HG03575 (cell line): ENCODE measurements at regions not wholly inside any gene's neighbourhood (a gene's known extent, or its start where the extent isn't known, plus 50 kb on each side); places are given as distances from the start of the nearest gene placed in this dataset.
"Not testable (repeated sequence)": the region's sequence is repeated elsewhere in the genome, so short reads cannot be mapped to it uniquely, and the experiment has no call there.

Experiments used
- ATAC-seq: cut with Tn5 transposase; IDR thresholded peaks from one replicate; pipeline ENCODE4 v1.9.1; 2021; ENCODE audit not compliant: unreplicated experiment, insufficient number of reproducible peaks, low FRiP score; ENCODE audit errors: extremely low read depth

DNA sequence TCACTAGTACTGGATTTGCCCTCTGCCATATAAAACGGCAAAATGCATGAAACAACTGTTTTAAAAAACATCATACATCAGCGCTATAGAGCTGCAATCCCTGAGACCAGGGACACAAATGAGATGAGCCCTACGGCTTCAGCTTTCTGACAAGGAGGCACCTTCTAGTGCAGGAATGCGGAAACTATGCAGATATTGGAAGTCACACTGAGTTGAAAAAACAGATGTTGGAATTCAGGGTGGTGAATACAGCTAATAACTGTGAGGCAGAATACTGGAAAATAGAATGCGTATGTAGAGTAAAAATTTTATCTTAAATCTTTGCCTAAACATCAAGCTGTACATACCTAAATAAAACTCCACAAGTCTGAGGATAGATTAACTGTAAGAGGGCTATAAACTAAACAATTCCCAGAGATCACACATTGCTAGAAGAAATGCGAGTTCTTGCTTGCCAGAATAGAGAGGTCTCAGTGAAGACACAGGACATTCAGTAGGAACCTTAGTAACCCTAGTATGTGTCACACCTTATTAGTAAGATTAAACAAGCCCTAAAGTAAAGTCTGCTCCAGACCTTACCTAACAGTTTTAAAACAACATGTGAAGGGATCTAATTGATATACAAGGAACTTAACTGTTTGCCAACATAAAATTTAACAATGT is 541.4 kb upstream of the DDX18 start:
- no peak for ATAC-seq

DNA sequence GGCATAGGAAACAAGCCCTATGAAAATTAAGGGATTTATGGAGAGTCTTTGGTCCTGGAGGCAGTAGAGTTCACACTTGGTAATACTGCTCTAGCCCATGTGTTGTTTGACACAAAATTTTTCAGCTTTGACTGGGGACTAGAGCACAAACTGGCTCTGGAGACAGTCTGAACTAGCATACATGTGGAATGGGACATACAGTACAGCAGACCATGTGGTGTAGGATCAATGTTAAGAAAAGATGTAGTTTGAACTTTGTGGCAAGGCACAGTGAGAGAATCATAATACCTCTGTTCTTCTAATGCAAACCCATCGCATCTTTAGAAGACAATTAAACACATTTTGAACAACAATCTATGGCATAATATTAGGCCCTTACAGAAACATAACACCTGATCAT is 521.5 kb upstream of the DDX18 start:
- ATAC-seq = no peak

DNA sequence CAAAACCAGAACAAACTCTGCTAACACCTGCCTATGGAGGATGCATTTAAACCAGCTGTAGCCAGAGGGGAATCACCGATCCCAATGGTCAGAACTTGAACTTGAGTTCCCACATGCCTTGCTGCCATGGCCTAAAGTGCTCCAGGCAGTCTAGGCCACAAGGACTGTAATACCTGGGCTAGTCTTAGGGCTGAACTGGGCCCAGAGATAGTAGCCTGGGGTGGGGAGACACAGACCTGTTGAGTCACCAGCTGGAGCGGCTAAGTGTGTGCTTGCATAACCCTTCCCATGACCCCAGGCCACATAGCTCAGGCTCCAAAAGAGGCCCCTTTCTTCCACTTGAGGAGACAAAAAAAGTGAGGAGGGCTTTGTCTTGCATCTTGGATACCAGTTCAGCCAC is 515.0 kb upstream of the DDX18 start:
- ATAC-seq = no peak

DNA sequence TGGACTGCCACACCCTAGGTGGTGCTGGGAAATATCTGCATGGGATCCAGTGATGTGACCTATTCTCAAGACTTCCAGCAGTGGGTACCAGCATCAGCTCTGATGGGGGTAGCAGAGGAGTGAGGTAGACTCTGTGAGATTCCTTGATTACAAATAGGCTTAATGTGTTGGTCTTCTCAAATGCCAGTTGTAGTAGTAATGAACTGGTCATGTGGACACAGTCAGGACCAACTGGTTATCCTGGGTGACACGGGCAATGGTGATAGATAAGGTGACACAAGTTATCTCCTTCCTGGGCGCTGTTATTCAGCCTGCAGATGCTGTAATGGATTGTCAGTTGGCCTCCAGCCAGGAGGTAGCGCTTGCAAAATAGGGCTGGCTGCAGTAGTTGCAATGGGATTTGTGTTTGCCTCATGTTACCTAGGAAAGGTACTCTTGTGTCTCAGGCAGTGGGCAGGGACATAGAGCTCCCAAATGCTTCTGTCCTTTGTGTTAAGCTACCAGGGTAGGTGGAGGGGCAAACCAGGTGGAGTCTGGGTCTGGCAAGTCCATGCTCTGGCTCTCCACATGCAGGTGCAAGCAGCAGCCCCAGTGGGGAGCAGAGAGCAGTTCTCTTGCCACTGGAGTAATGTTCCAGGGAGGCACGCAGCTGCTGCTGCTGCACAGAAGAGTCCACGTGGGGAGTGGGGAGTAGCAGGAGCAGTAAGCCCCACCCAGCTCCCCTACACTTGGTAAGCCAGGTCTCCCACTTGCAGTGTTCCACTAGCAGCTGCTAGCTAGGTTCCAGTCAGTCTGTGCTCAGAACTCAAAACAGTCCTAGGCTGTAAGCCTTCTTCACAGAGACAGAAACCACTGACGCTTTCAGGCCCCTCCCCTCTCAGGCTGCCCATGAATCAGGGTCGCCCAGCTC is 505.4 kb upstream of the DDX18 start:
- ATAC-seq = no peak

DNA sequence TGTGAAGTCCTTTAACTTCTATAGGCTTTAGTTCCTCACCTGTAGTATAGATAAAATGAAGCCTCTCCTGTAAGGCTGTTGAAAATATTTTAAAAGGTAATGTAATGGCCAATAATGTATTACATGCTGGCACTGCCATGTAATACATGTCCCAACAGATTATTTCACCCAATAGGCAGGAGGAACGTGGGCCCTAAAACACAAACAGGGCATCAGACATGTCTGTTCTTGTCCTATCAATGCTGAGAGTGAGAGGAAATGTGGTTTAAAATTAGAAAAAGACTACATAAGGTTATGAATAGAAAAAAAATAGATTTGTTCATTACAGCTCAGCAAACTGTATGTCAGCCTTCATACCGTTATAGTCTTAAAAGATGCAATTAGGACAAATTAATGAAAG is 492.7 kb upstream of the DDX18 start:
- no peak for ATAC-seq

DNA sequence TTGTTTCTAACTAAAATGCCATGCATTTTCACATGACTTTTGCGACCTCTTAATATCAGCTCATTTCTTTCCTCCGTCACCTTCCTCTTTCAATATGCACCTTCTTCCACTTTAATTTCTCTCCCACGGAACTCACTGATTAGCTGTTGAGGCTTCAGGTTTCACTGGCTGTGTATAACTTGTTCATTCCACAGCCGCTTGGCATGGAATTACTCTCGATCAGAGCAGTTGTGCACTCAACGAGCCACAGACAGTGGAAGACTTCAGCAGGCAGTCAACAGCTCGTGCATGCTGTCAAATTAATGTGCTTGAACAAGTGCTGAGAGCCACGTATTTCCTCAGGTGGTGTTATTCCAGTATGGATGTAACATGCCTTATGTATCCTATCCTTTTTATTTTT is 491.2 kb upstream of the DDX18 start:
- no peak for ATAC-seq

DNA sequence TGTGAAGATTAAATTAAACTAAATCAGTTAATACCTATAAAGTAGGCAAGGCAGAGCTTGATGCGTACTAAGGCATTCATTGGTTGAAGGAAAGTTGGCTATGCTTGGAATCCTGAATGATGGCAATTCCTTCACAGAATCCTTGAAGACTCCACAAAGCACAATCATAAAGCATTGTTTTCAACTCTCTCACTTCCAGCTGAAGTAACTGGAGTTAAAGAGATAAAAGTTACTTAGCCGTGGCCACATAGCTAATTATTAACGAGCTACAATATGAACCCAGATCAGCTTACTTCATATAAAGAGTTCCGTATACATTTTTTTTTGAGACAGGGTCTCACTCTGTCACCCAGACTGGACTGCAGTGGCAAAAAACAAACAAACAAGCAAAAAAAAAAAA is 483.9 kb upstream of the DDX18 start:
- ATAC-seq = no peak

DNA sequence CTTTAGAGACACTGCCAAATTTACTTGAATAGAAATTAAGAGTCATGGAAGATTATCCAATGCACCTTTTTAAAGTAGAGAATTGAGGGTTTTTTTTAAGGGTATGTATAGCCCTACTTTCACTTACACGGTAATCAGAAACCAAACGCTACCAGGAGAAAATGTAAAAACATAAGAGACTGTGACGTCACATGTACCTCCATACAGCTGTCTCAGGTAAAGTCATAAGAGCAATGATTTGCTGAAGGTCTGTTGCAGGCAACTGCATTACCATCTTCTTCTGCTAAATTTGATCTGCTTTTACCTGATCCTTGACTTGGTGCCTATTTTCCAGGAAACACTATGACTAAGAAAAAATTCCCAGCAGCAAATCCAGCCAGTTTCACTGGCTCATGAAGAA is 478.5 kb upstream of the DDX18 start:
- ATAC-seq = no peak

DNA sequence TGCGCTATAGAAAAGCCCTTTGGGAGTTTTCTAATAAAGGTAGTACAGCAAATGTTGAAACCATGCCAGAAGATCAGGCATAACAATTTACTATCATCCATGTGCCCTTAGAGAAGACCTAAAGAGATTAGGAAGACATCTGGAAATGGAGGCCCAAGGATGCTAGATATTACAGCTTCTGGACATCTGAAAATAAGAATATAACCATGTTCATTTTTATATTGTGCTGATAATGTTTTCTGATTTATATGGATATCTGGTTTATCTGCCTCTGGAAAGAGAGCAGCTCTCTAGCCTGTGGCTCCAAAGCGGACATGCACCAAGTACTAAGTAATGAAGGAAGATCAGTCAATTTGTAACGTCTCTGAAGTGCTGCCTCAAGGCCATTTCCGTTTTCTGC is 478.0 kb upstream of the DDX18 start:
- no peak for ATAC-seq

DNA sequence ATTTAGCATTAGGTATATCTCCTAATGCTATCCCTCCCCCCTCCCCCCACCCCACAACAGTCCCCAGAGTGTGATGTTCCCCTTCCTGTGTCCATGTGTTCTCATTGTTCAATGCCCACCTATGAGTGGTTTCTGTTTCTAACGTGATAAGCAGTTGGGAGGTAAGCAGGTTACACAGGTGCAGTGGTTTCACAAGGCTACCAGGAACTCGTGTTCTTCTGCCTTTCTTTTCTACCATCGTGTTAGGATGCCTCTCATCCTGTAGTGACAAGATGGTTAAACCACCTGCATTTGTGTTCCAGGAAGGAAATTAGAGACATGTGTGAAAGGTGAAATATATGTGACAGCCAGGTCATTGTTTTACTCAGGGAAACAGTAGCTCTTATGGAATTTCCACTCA is 476.5 kb upstream of the DDX18 start:
- ATAC-seq = not testable (repeated sequence)

DNA sequence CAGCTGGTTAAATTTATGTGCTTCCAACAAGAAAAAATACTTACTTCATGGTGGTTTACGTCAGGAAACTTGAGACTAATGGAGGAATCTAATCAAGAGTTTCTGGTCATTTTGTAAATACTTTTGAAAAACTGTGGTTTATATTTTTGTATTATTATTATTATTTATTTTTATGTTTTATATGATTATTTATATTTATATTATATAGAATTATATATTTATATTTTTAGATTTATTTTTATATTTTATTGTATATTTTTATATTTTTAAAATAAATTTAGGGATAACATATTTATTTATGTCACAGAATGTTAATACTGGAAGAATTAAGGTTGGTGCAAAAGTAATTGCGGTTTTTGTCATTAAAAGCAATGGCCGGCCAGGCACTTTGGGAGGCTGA is 474.5 kb upstream of the DDX18 start:
- no peak for ATAC-seq

DNA sequence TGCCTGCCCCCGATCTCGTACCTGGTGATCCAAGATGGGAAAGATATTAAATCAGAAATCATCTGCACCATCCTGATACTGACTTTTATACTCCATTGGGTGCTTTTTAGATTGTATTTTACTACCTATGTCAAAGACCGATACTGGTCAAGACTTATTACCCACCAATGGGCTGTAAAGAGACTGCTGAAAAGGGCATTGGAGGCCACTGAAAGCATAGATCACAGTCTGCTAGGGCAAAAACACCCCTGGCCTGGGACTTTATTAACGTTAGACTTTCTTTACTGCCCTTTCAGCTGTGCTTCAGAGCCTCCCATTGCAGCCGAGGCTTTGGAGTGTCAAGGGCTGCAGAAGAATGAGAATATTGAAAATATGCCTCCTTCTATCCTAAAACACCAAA is 472.8 kb upstream of the DDX18 start:
- no peak for ATAC-seq

DNA sequence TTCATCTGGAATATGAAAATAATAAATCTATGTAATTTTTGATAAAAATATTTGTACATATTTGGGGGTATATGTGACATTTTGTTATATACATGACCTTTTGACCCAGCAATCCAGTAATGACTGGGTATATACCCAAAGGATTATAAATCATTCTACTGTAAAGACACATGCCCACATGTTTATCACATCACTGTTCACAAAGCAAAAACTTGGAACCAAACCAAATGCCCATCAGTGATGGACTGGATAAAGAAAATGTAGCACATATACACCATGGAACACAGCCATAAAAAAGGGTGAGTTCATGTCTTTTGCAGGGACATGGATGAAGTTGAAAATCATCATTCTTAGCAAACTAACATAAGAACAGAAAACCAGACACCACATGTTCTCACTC is 472.1 kb upstream of the DDX18 start:
- no peak for ATAC-seq

DNA sequence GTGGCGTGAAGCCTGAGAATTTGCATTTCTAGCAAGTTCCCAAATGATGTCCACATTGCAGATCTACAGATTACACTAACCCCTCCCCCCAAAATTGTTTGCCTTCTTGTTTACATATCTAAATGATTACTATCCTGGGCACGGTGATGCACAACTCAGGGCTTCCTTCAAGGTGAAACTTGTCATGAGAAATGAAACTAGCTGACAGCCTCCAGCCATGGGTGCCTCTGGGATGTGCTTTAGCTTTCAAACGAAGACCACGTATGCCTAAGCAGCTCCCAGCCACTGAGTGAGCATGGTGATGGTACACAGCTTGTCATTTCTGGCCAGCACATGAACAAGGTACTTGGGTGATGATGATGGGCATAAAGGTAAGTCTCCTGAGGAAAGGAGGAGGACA is 464.8 kb upstream of the DDX18 start:
- ATAC-seq = no peak

DNA sequence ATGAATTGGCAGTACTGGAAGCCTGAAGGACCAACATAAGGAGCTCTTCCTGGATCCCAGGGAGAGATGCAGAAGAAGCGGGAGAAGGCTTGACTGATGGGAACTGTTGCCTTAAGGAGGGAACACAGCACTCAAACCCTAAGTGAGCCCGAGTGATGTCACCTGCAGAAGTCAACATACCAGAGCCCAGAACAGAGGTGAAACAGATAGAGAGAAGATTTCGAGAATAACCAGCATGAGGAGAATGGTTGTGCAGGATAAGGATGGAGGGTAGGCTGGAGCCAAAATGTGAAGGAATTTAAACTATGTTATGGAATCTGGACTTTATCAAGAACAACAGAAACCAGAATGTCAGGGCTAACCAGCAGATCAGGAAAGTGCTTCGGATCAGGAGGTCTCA is 463.1 kb upstream of the DDX18 start:
- no peak for ATAC-seq

DNA sequence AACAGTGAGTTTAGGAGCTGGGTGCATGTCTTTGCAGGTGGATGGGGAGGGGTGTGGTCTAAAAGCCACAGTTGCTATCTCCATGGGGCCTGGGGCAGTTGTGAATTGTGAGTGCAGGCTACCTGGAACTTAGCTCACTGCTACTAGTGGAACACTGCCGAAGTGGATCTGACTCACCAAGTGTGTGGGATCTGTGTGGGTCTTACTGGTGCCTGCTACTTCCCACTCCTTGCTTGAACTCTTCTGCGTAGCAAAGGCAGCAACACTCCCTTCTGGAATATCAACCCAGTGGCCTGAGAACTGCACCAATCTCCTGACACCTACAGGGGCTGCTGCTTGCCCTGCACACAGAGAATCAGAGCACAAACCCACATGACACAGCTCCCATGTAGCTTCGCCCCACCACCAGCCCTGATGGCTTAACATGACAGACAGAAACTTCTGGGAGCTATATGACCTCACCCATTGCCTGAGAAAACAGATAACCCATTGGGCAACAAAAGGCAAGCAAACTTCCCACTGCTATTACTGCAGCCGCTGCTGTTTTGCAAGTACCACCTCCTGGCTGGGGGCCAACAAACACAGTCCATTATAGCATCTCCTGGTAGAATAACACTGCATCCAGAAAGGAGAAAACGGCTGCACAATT is 455.1 kb upstream of the DDX18 start:
- no peak for ATAC-seq

DNA sequence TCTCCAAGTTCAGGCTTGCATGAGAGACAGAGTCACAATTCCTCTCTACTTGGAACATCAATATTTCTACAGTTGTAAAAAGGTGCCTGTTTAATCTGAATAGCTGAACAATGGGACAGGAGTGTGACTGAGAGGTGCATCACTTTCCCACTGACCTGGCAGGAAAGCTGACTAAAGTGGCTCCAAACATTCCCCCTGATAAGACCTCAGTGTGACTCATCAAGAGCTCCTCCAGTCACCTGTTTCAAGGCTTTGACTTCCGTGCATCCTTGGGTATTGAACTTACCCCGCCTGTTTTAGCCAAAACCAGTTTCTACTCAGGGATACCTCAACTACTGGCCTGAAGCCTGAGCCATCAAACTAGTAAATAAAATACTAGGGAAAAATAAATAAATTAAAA is 453.9 kb upstream of the DDX18 start:
- no peak for ATAC-seq

DNA sequence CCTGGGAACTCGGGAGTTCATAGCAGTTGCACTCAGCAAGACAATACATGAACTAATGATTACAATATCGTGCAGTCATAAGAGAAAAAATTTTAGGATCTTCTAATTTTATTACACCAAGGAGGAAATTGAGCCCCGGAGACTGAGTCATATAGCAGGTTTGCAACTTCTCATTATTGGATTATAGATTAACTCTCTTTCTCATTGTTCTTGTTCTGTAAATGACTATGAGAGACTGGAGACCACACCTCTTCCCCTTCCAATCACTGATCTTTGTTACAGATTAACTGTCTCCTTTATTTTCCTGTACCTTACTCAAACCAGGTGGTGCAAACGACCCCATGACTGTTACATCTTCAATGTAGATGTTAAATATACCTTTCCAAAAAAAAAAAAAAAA is 435.8 kb upstream of the DDX18 start:
- ATAC-seq = peak; percentile 87

DNA sequence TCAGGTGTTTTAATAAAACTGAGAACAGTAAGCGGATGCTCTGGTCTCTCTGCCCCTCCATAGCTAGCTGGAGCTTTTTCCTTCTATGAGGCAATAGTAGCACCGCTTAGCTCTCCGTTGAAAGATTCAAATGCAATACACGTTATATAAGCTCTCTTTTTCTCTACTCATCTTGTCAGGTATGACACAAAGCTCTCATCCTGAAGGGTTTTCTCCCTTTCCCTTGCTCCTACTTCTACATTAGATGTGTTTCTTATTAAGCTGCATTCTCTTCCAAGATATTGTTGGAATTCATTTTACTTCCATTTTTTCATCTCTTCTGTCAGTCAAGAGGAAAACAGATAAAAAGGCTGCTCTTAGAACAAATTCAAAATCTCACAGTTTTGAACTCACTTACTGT is 434.6 kb upstream of the DDX18 start:
- ATAC-seq = no peak

DNA sequence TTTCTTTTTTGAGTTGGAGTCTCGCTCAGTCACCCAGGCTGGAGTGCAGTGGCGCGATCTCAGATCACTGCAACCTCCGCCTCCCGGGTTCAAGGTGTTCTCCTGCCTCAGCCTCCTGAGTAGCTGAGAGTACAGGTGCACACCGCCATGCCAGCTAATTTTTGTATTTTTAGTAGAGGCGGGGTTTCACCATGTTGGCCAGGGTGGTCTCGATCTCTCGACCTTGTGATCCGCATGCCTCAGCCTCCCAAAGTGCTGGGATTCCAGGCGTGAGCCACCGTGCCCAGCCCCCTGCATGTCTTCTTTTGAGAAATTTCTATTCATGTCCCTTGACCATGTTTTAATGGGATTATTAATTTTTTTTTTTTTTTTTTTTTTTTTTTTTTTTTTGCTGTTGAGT is 430.5 kb upstream of the DDX18 start:
- not testable (repeated sequence) for ATAC-seq
